ENCODE measurements at regions not wholly inside any gene's neighbourhood (a gene's known extent, or its start where the extent isn't known, plus 50 kb on each side); places are given as distances from the start of the nearest gene placed in this dataset.

- Histone ChIP-seq H3K9me1 (ENCODE audit: control insufficient read depth, extremely low read depth, insufficient read depth, low read length) (no peaks in the 10 kb centered on the region), H3K27ac (ENCODE audit: control insufficient read depth, insufficient read depth, low read length) (no peak overlapping the region), H3K4me1 (ENCODE audit: control insufficient read depth, extremely low read depth, insufficient read depth, low read length) (no peaks in the 10 kb centered on the region), H3K4me2 (ENCODE audit: control insufficient read depth, extremely low read depth, insufficient read depth, low read depth, low read length) (no peak overlapping the region), H2AFZ (ENCODE audit: control insufficient read depth, low read length) (no peak overlapping the region), H3K79me2 (ENCODE audit: control insufficient read depth, insufficient read depth, low read length) (no peaks in the 10 kb centered on the region), H3K27me3 (ENCODE audit: control insufficient read depth, extremely low read depth, insufficient read depth, low read length) (no peaks in the 10 kb centered on the region), H3K36me3 (ENCODE audit: control insufficient read depth in 2 of 2, extremely low read depth in 1 of 2, insufficient read depth in 2 of 2, low read length in 2 of 2) (no peaks in the 10 kb centered on the region), H4K20me1 (ENCODE audit: control insufficient read depth, extremely low read depth, insufficient read depth, low read length) (no peaks in the 10 kb centered on the region), H3K4me3 (ENCODE audit: control insufficient read depth in 2 of 3, extremely low read depth in 1 of 3, insufficient read depth in 2 of 3, low read depth in 1 of 3, low read length in 3 of 3) (no peak overlapping the region), H3K9me3 (ENCODE audit: control insufficient read depth, low read depth, low read length) (no peaks in the 10 kb centered on the region), H3K9ac (ENCODE audit: control insufficient read depth, extremely low read depth, insufficient read depth, low read length) (no peak overlapping the region)
- FAIRE-seq (no peak), DNase-seq (ENCODE audit: low read depth, low spot score) (no peak)
- TF ChIP-seq CTCF (optimal IDR thresholded peaks at IDR 0.05 in 1 of 3, IDR thresholded peaks at IDR 0.05 in 1 of 3, conservative IDR thresholded peaks at IDR 0.05 in 1 of 3; ENCODE audit: extremely low read depth in 1 of 3, insufficient read depth in 2 of 3, low read length in 3 of 3) (no peak), EZH2 (IDR thresholded peaks at IDR 0.05; ENCODE audit: low read length) (no peak)
- dilution Hi-C loops (cut with MboI; ENCODE audit: extremely low pct_ligation_motif_present, low sequenced_read_pairs) = no loop called here
These were observed 235.4 kb downstream of the PCDH20 start for GRCh38 chr13:61180234-61180633.

GRCh38 chr13:61179741-61180140 is 235.9 kb downstream of the PCDH20 start:
- no peaks in the 10 kb centered on the region for H3K4me1 ChIP-seq (ENCODE audit: control insufficient read depth, extremely low read depth, insufficient read depth, low read length)
- no peaks in the 10 kb centered on the region for H4K20me1 ChIP-seq (ENCODE audit: control insufficient read depth, extremely low read depth, insufficient read depth, low read length)
- no peak overlapping the region for H3K4me3 ChIP-seq (ENCODE audit: control insufficient read depth in 2 of 3, extremely low read depth in 1 of 3, insufficient read depth in 2 of 3, low read depth in 1 of 3, low read length in 3 of 3)
- H3K9me1 ChIP-seq (ENCODE audit: control insufficient read depth, extremely low read depth, insufficient read depth, low read length) = no peaks in the 10 kb centered on the region
- DNase-seq (ENCODE audit: low read depth, low spot score) (no peak), FAIRE-seq (no peak)
- no peaks in the 10 kb centered on the region for H3K79me2 ChIP-seq (ENCODE audit: control insufficient read depth, insufficient read depth, low read length)
- dilution Hi-C loops (cut with MboI; ENCODE audit: extremely low pct_ligation_motif_present, low sequenced_read_pairs) = no loop called here
- no peak overlapping the region for H3K4me2 ChIP-seq (ENCODE audit: control insufficient read depth, extremely low read depth, insufficient read depth, low read depth, low read length)
- H3K36me3 ChIP-seq (ENCODE audit: control insufficient read depth in 2 of 2, extremely low read depth in 1 of 2, insufficient read depth in 2 of 2, low read length in 2 of 2) = no peaks in the 10 kb centered on the region
- TF ChIP-seq CTCF (optimal IDR thresholded peaks at IDR 0.05 in 1 of 3, IDR thresholded peaks at IDR 0.05 in 1 of 3, conservative IDR thresholded peaks at IDR 0.05 in 1 of 3; ENCODE audit: extremely low read depth in 1 of 3, insufficient read depth in 2 of 3, low read length in 3 of 3) (no peak), EZH2 (IDR thresholded peaks at IDR 0.05; ENCODE audit: low read length) (no peak)
- no peaks in the 10 kb centered on the region for H3K27me3 ChIP-seq (ENCODE audit: control insufficient read depth, extremely low read depth, insufficient read depth, low read length)
- no peak overlapping the region for H3K27ac ChIP-seq (ENCODE audit: control insufficient read depth, insufficient read depth, low read length)
- H3K9ac ChIP-seq (ENCODE audit: control insufficient read depth, extremely low read depth, insufficient read depth, low read length) = no peak overlapping the region
- H2AFZ ChIP-seq (ENCODE audit: control insufficient read depth, low read length) = no peak overlapping the region
- H3K9me3 ChIP-seq (ENCODE audit: control insufficient read depth, low read depth, low read length) = no peaks in the 10 kb centered on the region
